SK-N-SH (cell line): ENCODE measurements at regions not wholly inside any gene's neighbourhood (a gene's known extent, or its start where the extent isn't known, plus 50 kb on each side); places are given as distances from the start of the nearest gene placed in this dataset.

Experiments used
- CTCF ChIA-PET: fragments of 300-600, 350-600 bp; formaldehyde crosslinking; extraction: SDS; loops from one replicate; lab custom pipeline; 2021; lab: Yijun Ruan, JAX
- POLR2A ChIA-PET: fragments of 350-600 bp; sonication (Branson Sonifier 250); formaldehyde crosslinking; extraction: SDS; loops from one replicate; lab custom pipeline; 2020; ENCODE audit warnings: antibody characterized with exemption, inconsistent platforms; lab: Yijun Ruan, JAX
- DNase-seq: peaks from one replicate; pipeline ENCODE4 v3.0.0; 2012
- H2AFZ ChIP-seq: fragments of 200-600 bp; sonication (generic); 2 replicates; pipeline ENCODE4 v1.8.1; 2016; ENCODE audit warnings: antibody characterized with exemption, mild to moderate bottlenecking, low read depth
- H3F3A ChIP-seq: fragments of 200-600 bp; sonication (generic); replicated peaks from 2 replicates; pipeline ENCODE3; 2016; ENCODE audit warnings: antibody characterized with exemption, mild to moderate bottlenecking; ENCODE audit not compliant: insufficient read depth
- H3K27ac ChIP-seq, 2 experiments: fragments of 200-500 bp in 1 of 2; fragments of 200-600 bp in 1 of 2; sonication (Bioruptor generic) in 1 of 2; sonication (generic), shearing (Covaris generic) in 1 of 2; 2 replicates each; pipeline versions ENCODE4 v1.5.1 to v1.6.1; 2014 to 2016; ENCODE audit warnings: low read depth in 2 of 2, inconsistent platforms in 1 of 2, low read length in 1 of 2, mild to moderate bottlenecking in 1 of 2, mixed read lengths in 1 of 2
- H3K27me3 ChIP-seq: fragments of 200-600 bp; sonication (generic), shearing (Covaris generic); 2 replicates; pipeline ENCODE4 v1.6.1; 2016; ENCODE audit warnings: mixed run types; ENCODE audit not compliant: insufficient read depth
- H3K36me3 ChIP-seq, 2 experiments: fragments of 200-500 bp in 1 of 2; fragments of 200-600 bp in 1 of 2; sonication (Bioruptor generic) in 1 of 2; sonication (generic) in 1 of 2; replicated peaks in 1 of 2; 2 replicates each; pipeline versions ENCODE3 to v1.5.1; 2014 to 2016; ENCODE audit warnings: low read length in 1 of 2, mild to moderate bottlenecking in 1 of 2; ENCODE audit not compliant: insufficient read depth in 2 of 2, control insufficient read depth in 1 of 2
- H3K4me1 ChIP-seq, 2 experiments: fragments of 200-500 bp in 1 of 2; fragments of 200-600 bp in 1 of 2; sonication (Bioruptor generic) in 1 of 2; sonication (generic), shearing (Covaris generic) in 1 of 2; 2 replicates each; pipeline versions ENCODE4 v1.5.1 to v1.6.1; 2014 to 2016; ENCODE audit warnings: low read depth in 1 of 2, low read length in 1 of 2, mixed run types in 1 of 2; ENCODE audit not compliant: insufficient read depth in 2 of 2, control insufficient read depth in 1 of 2
- H3K4me2 ChIP-seq: fragments of 200-600 bp; sonication (generic), shearing (Covaris generic); 2 replicates; pipeline ENCODE4 v1.6.1; 2017; ENCODE audit warnings: mixed run types
- H3K4me3 ChIP-seq, 2 experiments: fragments of 200-500 bp in 1 of 2; fragments of 200-600 bp in 1 of 2; sonication (Bioruptor generic) in 1 of 2; sonication (generic), shearing (Covaris generic) in 1 of 2; 2 replicates each; pipeline versions ENCODE4 v1.5.1 to v1.8.1; 2014 to 2016; ENCODE audit warnings: low read depth in 2 of 2, inconsistent platforms in 1 of 2, low read length in 1 of 2, mild to moderate bottlenecking in 1 of 2, mixed read lengths in 1 of 2, moderate library complexity in 1 of 2
- H3K79me2 ChIP-seq: fragments of 200-600 bp; sonication (generic); 2 replicates; pipeline ENCODE4 v1.8.1; 2017; ENCODE audit warnings: mild to moderate bottlenecking; ENCODE audit not compliant: insufficient read depth
- H3K9ac ChIP-seq: fragments of 200-600 bp; sonication (generic); 2 replicates; pipeline ENCODE4 v1.6.1; 2017; ENCODE audit warnings: mixed run types
- H3K9me2 ChIP-seq: fragments of 200-600 bp; sonication (generic); 2 replicates; pipeline ENCODE4 v1.6.1; 2017; ENCODE audit warnings: mixed run types
- H3K9me3 ChIP-seq: fragments of 200-600 bp; sonication (generic); 2 replicates; pipeline ENCODE4 v1.6.1; 2017; ENCODE audit warnings: mixed run types, mild to moderate bottlenecking, moderate library complexity
- H4K20me1 ChIP-seq: fragments of 200-600 bp; sonication (generic); 2 replicates; pipeline ENCODE4 v1.6.1; 2017; ENCODE audit warnings: mild to moderate bottlenecking, mixed run types; ENCODE audit not compliant: insufficient read depth
- EP300 ChIP-seq, 2 experiments: IDR thresholded peaks; 2 replicates each; pipeline versions ENCODE4 v1.4.0 to v1.6.1; 2012; ENCODE audit warnings: borderline replicate concordance in 1 of 2, low read depth in 1 of 2, low read length in 1 of 2
- FOSL2 ChIP-seq: IDR thresholded peaks from 2 replicates; pipeline ENCODE4 v1.4.0; 2012; ENCODE audit warnings: low read depth, mild to moderate bottlenecking, moderate library complexity, borderline replicate concordance
- FOXM1 ChIP-seq: IDR thresholded peaks from 2 replicates; pipeline ENCODE4 v1.4.0; 2012; ENCODE audit warnings: low read depth, mild to moderate bottlenecking
- GABPA ChIP-seq: IDR thresholded peaks from 2 replicates; pipeline ENCODE4 v1.4.0; 2012; ENCODE audit warnings: low read depth, mild to moderate bottlenecking
- GATA2 ChIP-seq: sonication (generic); formaldehyde crosslinking; IDR thresholded peaks from 2 replicates; pipeline ENCODE4 v1.5.0; 2020; ENCODE audit warnings: mild to moderate bottlenecking, missing genetic modification reagents
- IRF3 ChIP-seq: fragments of 150-350 bp; IDR thresholded peaks from 2 replicates; pipeline ENCODE4 v1.6.1; 2016; ENCODE audit warnings: mild to moderate bottlenecking, low read depth, low read length
- JUND ChIP-seq: IDR thresholded peaks from 2 replicates; pipeline ENCODE4 v1.4.0; 2012
- MAX ChIP-seq: IDR thresholded peaks from 2 replicates; pipeline ENCODE4 v1.4.0; 2012; ENCODE audit warnings: low read depth
- MEF2A ChIP-seq: IDR thresholded peaks from 2 replicates; pipeline ENCODE4 v1.4.0; 2012; ENCODE audit warnings: low read depth, borderline replicate concordance
- NRF1 ChIP-seq: IDR thresholded peaks from 2 replicates; pipeline ENCODE4 v1.6.1; 2012; ENCODE audit warnings: low read depth, mild to moderate bottlenecking, low read length
- POLR2AphosphoS5 ChIP-seq: IDR thresholded peaks from 2 replicates; pipeline ENCODE4 v1.6.1; 2012; ENCODE audit warnings: low read depth, low read length
- RCOR1 ChIP-seq: fragments of 150-350 bp; IDR thresholded peaks from 2 replicates; pipeline ENCODE4 v1.6.1; 2017; ENCODE audit warnings: antibody characterized with exemption, low read length
- REST ChIP-seq: IDR thresholded peaks from 2 replicates; pipeline ENCODE4 v1.6.1; 2012; ENCODE audit warnings: mild to moderate bottlenecking, low read depth, low read length, moderate library complexity
- RXRA ChIP-seq: IDR thresholded peaks from 2 replicates; pipeline ENCODE4 v1.4.0; 2012; ENCODE audit warnings: low read depth, mild to moderate bottlenecking, borderline replicate concordance
- SMC3 ChIP-seq: IDR thresholded peaks from 2 replicates; pipeline ENCODE4 v1.6.1; 2012; ENCODE audit warnings: low read depth, low read length, improper control_type of control experiment
- TAF1 ChIP-seq: IDR thresholded peaks from 2 replicates; pipeline ENCODE4 v1.6.1; 2012; ENCODE audit warnings: low read depth, mild to moderate bottlenecking, low read length, moderate library complexity, borderline replicate concordance
- TCF12 ChIP-seq: IDR thresholded peaks from 2 replicates; pipeline ENCODE4 v1.4.0; 2012
- TEAD4 ChIP-seq: IDR thresholded peaks from 2 replicates; pipeline ENCODE4 v1.4.0; 2012; ENCODE audit warnings: mild to moderate bottlenecking, borderline replicate concordance; ENCODE audit not compliant: insufficient read depth
- USF1 ChIP-seq: IDR thresholded peaks from 2 replicates; pipeline ENCODE4 v1.4.0; 2012; ENCODE audit warnings: low read depth, borderline replicate concordance
- USF2 ChIP-seq: fragments of 150-350 bp; IDR thresholded peaks from 2 replicates; pipeline ENCODE4 v1.6.1; 2017; ENCODE audit warnings: antibody characterized with exemption, low read length, low read depth, borderline replicate concordance
- ZBTB33 ChIP-seq: IDR thresholded peaks from 2 replicates; pipeline ENCODE4 v1.4.0; 2012; ENCODE audit warnings: low read depth, borderline replicate concordance
- WGBS: methylation state at CpG from one replicate; pipeline ENCODE4 v1.1.6; 2017; ENCODE audit warnings: low lambda C conversion rate; 5-methylcytosine and 5-hydroxymethylcytosine counted together

GRCh38 chr6:77298283-77298682 is 165.0 kb downstream of the HTR1B start (continued):
- TF ChIP-seq FOSL2 (no peak), GATA2 (no peak), TCF12 (no peak)

GRCh38 chr6:77292564-77293546 is 170.4 kb downstream of the HTR1B start:
- Histone ChIP-seq H3K27ac (peak overlapping the region; percentile 68 to 80; a peak in 3 of 4 replicates), H2AFZ (peak overlapping the region; percentile 73)
- no peak for DNase-seq
- TF ChIP-seq USF2 (no peak), MEF2A (no peak), RCOR1 (no peak), FOSL2 (peak; percentile 64; the same call in 1 of the 2 replicates), TEAD4 (peak; percentile 68; the same call in 1 of the 2 replicates), JUND (peak; percentile 82), TAF1 (no peak), USF1 (no peak), EP300 (IDR thresholded peaks at IDR 0.05; ENCODE audit: borderline replicate concordance in 1 of 2, low read depth in 1 of 2, low read length in 1 of 2) (peak in 1 of 2 experiments; percentile 14; a peak in 1 of 4 replicates), IRF3 (no peak), REST (no peak), GABPA (no peak), RXRA (peak; percentile 13; the same call in 1 of the 2 replicates), FOXM1 (peak; percentile 43; the same call in 1 of the 2 replicates), SMC3 (no peak), GATA2 (no peak), TCF12 (peak; percentile 42), POLR2AphosphoS5 (no peak), ZBTB33 (no peak), NRF1 (no peak), MAX (no peak)

More at GRCh38 chr6:77292564-77293546, 170.4 kb downstream of the HTR1B start:
- peak overlapping the region; percentile 64 for H3K4me2 ChIP-seq
- CTCF ChIA-PET = no interaction called here
- H3K4me1 ChIP-seq = peaks cover 0 to 11% of the 10 kb centered on the region in 2 experiments; a peak in 2 of 4 replicates
- no peaks in the 10 kb centered on the region for H3K79me2 ChIP-seq
- no peaks in the 10 kb centered on the region for H4K20me1 ChIP-seq
- peak overlapping the region in 1 of 2 experiments; percentile 33; a peak in 3 of 4 replicates for H3K4me3 ChIP-seq
- peaks cover 33% of the 10 kb centered on the region for H3F3A ChIP-seq
- peak overlapping the region; percentile 55 for H3K9ac ChIP-seq
- 4% methylated on average over 7 of the region's 7 CpGs for WGBS
- H3K9me3 ChIP-seq = no peaks in the 10 kb centered on the region
- H3K36me3 ChIP-seq = no peaks in the 10 kb centered on the region
- no peaks in the 10 kb centered on the region for H3K27me3 ChIP-seq
- no peaks in the 10 kb centered on the region for H3K9me2 ChIP-seq
- POLR2A ChIA-PET = no interaction called here
